ENCODE measurements at regions not wholly inside any gene's neighbourhood (a gene's known extent, or its start where the extent isn't known, plus 50 kb on each side); places are given as distances from the start of the nearest gene placed in this dataset.

DNA sequence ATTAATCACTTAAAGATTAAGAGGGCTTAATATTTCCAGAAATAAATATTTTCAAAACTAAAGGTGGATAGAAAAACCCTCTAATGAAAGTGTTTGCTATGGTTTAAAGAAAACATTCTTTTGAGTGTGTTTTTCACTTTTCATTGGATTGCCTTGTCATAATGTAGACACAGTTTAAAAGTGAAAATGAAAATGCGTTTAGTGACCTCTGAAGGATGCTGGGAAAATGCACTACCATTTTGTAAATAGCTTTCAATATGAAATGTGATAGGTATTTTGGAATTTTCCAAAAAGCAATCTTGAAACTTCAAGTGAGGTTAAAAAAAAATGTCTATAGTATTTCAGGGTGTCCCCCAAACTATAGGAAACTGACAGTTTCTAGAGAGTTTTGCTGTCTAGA, 642.2 kb downstream of the C4orf33 start:
- H3K79me2 ChIP-seq (ENCODE audit: insufficient read depth, low read depth) = no peaks in the 10 kb centered on the region
- no peaks in the 10 kb centered on the region for H3K36me3 ChIP-seq (ENCODE audit: insufficient read depth)
- peak overlapping the region; percentile 35; the same call in 1 of the 2 replicates for H2AFZ ChIP-seq (ENCODE audit: low read depth)
- no peaks in the 10 kb centered on the region for H4K20me1 ChIP-seq (ENCODE audit: insufficient read depth)
- H3K4me3 ChIP-seq (IDR thresholded peaks at IDR 0.05; ENCODE audit: insufficient read depth, low read depth, low read length) = no peak overlapping the region
- no peak overlapping the region for H3K27ac ChIP-seq
- H3K27me3 ChIP-seq (ENCODE audit: insufficient read depth, low read depth) = no peaks in the 10 kb centered on the region
- H3K9ac ChIP-seq = no peak overlapping the region
- TF ChIP-seq, protein P1, sequence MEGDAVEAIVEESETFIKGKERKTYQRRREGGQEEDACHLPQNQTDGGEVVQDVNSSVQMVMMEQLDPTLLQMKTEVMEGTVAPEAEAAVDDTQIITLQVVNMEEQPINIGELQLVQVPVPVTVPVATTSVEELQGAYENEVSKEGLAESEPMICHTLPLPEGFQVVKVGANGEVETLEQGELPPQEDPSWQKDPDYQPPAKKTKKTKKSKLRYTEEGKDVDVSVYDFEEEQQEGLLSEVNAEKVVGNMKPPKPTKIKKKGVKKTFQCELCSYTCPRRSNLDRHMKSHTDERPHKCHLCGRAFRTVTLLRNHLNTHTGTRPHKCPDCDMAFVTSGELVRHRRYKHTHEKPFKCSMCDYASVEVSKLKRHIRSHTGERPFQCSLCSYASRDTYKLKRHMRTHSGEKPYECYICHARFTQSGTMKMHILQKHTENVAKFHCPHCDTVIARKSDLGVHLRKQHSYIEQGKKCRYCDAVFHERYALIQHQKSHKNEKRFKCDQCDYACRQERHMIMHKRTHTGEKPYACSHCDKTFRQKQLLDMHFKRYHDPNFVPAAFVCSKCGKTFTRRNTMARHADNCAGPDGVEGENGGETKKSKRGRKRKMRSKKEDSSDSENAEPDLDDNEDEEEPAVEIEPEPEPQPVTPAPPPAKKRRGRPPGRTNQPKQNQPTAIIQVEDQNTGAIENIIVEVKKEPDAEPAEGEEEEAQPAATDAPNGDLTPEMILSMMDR (conservative IDR thresholded peaks at IDR 0.05; ENCODE audit: low read depth, low read length) = no peak
- peaks cover 12% of the 10 kb centered on the region for H3K4me1 ChIP-seq (ENCODE audit: low read depth, poor library complexity, severe bottlenecking)
- H3K4me2 ChIP-seq = peak overlapping the region; percentile 17

DNA sequence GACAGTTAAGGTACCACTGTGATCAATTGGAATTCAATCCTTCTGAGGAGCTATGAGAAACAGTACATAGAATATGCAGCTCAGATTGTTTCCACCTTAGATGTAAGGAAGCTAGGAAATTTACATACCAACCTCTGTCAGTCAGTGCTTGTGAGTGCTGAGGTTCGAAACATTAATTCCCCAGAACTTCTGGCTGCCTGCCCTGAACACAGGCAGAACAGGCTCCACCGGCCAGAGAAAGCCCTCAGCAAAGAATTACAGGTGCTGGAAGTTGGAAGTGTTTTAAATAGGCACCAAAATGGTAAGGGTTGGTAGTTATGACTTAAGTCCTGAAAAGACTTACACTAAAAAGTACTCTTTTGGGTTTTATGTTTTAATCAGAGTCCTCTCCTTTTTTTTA, 651.8 kb downstream of the C4orf33 start:
- no peaks in the 10 kb centered on the region for H3K36me3 ChIP-seq (ENCODE audit: insufficient read depth)
- H4K20me1 ChIP-seq (ENCODE audit: insufficient read depth) = no peaks in the 10 kb centered on the region
- H3K9ac ChIP-seq = no peak overlapping the region
- H3K4me1 ChIP-seq (ENCODE audit: low read depth, poor library complexity, severe bottlenecking) = no peaks in the 10 kb centered on the region
- no peak overlapping the region for H3K27ac ChIP-seq
- no peak overlapping the region for H3K4me2 ChIP-seq
- H2AFZ ChIP-seq (ENCODE audit: low read depth) = no peak overlapping the region
- H3K27me3 ChIP-seq (ENCODE audit: insufficient read depth, low read depth) = no peaks in the 10 kb centered on the region
- TF ChIP-seq, protein P1 (conservative IDR thresholded peaks at IDR 0.05; ENCODE audit: low read depth, low read length) = no peak
- H3K4me3 ChIP-seq (IDR thresholded peaks at IDR 0.05; ENCODE audit: insufficient read depth, low read depth, low read length) = no peak overlapping the region
- no peaks in the 10 kb centered on the region for H3K79me2 ChIP-seq (ENCODE audit: insufficient read depth, low read depth)

DNA sequence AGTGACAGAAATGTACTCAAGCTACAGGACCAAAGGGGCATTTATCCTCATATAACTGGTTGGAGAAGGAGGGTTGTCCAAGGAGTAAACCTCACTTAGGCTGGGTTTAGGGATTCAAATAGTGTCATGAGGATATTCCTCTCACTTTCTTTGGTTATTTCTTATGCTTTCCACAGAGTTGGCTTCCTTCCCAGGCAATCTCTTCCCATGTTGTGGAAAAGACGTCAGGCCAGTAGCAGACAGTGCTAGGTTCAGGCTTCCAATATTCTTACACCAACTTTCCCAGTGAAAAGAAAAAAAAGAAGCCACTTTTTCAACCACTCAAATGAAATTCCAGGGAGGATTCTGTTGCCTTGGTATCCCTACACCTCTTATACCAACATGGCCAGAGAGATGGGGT, 653.0 kb downstream of the C4orf33 start:
- TF ChIP-seq, protein P1 (conservative IDR thresholded peaks at IDR 0.05; ENCODE audit: low read depth, low read length) = no peak
- Histone ChIP-seq H3K27me3 (ENCODE audit: insufficient read depth, low read depth) (no peaks in the 10 kb centered on the region), H3K79me2 (ENCODE audit: insufficient read depth, low read depth) (no peaks in the 10 kb centered on the region), H3K4me3 (IDR thresholded peaks at IDR 0.05; ENCODE audit: insufficient read depth, low read depth, low read length) (no peak overlapping the region), H3K4me2 (no peak overlapping the region), H3K4me1 (ENCODE audit: low read depth, poor library complexity, severe bottlenecking) (no peaks in the 10 kb centered on the region), H4K20me1 (ENCODE audit: insufficient read depth) (no peaks in the 10 kb centered on the region), H3K27ac (no peak overlapping the region), H2AFZ (ENCODE audit: low read depth) (no peak overlapping the region), H3K36me3 (ENCODE audit: insufficient read depth) (no peaks in the 10 kb centered on the region), H3K9ac (no peak overlapping the region)

DNA sequence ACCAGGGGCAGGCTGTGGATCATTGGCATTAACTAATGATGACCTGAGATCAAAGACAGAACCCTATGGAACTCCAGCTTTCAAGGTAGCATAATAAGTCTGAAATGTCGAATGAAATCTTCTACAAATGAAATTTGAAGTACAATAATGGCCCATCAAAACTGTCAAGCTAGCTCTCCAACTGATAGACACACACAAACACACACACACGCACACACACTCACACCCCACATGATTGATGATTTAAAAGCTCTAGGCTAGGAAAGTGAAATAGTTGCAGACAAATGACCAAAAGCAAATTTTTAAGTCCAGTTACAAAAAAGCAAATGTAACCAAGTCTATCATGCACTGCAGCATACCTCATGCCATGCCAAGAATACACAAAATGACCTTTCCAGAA, 655.7 kb downstream of the C4orf33 start:
- Histone ChIP-seq H3K9ac (no peak overlapping the region), H3K4me3 (IDR thresholded peaks at IDR 0.05; ENCODE audit: insufficient read depth, low read depth, low read length) (no peak overlapping the region), H3K36me3 (ENCODE audit: insufficient read depth) (no peaks in the 10 kb centered on the region), H3K4me2 (no peak overlapping the region), H3K27me3 (ENCODE audit: insufficient read depth, low read depth) (no peaks in the 10 kb centered on the region), H3K4me1 (ENCODE audit: low read depth, poor library complexity, severe bottlenecking) (no peaks in the 10 kb centered on the region), H3K27ac (no peak overlapping the region), H2AFZ (ENCODE audit: low read depth) (no peak overlapping the region), H4K20me1 (ENCODE audit: insufficient read depth) (no peaks in the 10 kb centered on the region), H3K79me2 (ENCODE audit: insufficient read depth, low read depth) (no peaks in the 10 kb centered on the region)
- TF ChIP-seq, protein P1 (conservative IDR thresholded peaks at IDR 0.05; ENCODE audit: low read depth, low read length) = no peak

Measured in KMS-11 (cell line).